ENCODE measurements at regions not wholly inside any gene's neighbourhood (a gene's known extent, or its start where the extent isn't known, plus 50 kb on each side); places are given as distances from the start of the nearest gene placed in this dataset.

DNA sequence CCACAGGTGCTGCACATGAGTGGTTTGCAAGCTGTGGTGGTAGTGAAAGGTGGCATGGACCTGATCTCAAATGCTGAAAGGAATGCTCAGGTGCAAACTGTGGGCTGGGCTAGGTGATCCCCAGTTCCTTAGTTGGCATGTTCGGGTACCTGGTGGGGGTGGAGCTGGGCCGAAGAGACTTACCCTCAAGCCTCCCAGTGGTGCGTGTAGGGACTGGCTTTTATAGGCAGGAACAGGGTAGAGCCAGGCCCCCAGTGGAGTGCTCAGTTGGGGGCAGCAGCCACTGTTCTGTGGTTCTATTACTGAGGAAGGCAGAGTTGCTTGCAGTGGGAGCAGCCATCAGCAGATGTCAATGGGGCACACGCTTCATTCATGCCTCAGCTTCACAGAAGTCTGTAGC is 399.8 kb downstream of the HTR1B start:
- CTCF ChIA-PET: no interaction called here
- no peak for DNase-seq
- Mint-ChIP-seq H3K9me3 (ENCODE audit: low read depth) (peaks cover 10% of the 10 kb centered on the region), H3K27me3 (no peaks in the 10 kb centered on the region), H3K36me3 (no peaks in the 10 kb centered on the region), H3K4me1 (no peaks in the 10 kb centered on the region), H3K27ac (no peak overlapping the region), H3K4me3 (no peak overlapping the region)
- ATAC-seq: no peak

DNA sequence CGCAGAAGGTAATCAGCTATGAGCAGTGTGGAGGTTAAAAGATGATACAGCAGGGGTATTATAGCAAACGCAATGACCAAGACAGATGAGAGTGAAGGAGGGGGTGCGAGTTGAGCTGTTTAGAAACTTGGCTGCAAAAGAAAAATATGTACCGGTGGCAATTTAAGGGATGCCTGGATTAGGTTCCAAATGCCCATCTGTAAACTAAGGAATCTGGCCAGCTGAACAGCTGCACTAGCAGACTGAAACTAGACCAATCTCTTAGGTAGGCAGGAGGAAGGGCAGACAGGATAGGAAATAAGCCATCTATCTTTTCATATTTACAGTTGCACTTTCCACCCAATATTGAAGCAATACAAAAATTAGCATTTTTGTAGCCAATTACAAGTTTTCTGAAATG is 407.6 kb downstream of the HTR1B start:
- H3K36me3 Mint-ChIP-seq: no peaks in the 10 kb centered on the region
- H3K4me3 Mint-ChIP-seq: no peak overlapping the region
- peaks cover 15% of the 10 kb centered on the region for H3K9me3 Mint-ChIP-seq (ENCODE audit: low read depth)
- ATAC-seq: no peak
- no peak overlapping the region for H3K27ac Mint-ChIP-seq
- CTCF ChIA-PET: no interaction called here
- H3K27me3 Mint-ChIP-seq: no peaks in the 10 kb centered on the region
- H3K4me1 Mint-ChIP-seq: no peaks in the 10 kb centered on the region
- DNase-seq: no peak

DNA sequence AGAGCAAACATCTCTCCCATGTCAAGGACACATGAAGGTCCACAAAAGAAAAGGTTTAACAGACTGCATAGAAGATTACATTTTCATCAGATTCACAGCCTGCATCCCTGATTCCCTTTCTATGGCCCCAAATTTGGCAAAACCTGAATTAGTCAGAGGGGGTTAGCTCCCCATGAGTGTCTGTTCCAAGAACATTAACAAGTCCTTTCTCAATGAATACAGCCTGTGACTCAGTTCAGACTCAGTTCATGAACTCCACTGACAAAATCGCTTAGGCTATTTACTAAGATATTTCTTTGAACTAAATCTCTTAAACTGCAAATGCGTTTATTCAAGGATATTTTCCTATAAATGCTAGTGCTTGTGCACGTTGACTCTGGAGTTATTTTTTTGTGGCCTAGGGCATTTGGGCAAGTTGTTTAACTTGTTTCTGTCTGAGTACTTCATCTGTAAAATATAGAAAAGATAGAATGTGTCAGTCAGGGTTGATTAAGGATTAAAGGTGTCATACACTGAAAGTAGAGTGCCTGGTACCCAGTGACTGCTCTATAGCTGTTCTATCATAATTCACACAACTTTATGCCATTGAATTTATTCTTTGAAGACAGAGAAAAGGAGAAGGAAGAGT is 422.6 kb downstream of the HTR1B start:
- H3K4me1 Mint-ChIP-seq: no peaks in the 10 kb centered on the region
- DNase-seq (no peak), ATAC-seq (no peak)
- no peaks in the 10 kb centered on the region for H3K36me3 Mint-ChIP-seq
- no peak overlapping the region for H3K4me3 Mint-ChIP-seq
- no peaks in the 10 kb centered on the region for H3K27me3 Mint-ChIP-seq
- no peak overlapping the region for H3K27ac Mint-ChIP-seq
- CTCF ChIA-PET: no interaction called here
- peaks cover 12% of the 10 kb centered on the region for H3K9me3 Mint-ChIP-seq (ENCODE audit: low read depth)

DNA sequence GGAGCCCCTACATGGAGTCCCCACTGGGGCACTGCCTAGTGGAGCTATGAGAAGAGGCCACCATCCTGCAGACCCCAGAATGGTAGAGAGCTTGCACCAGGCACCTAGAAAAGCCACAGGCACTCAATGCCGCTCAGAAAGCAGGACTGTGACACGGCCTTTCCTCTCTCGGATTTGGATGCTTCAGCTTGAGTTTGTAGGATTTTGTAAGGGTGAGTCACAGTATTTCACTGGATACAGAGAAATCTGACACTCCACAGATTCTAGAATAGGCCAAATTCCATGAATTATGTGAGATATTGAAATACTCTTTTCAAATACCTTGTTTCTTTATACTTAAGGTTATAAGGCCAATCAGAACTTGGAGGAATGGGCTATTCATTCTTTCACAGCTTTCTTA is 424.5 kb downstream of the HTR1B start:
- Mint-ChIP-seq H3K27ac (no peak overlapping the region), H3K4me1 (no peaks in the 10 kb centered on the region), H3K36me3 (no peaks in the 10 kb centered on the region), H3K9me3 (ENCODE audit: low read depth) (peaks cover 15% of the 10 kb centered on the region), H3K4me3 (no peak overlapping the region), H3K27me3 (no peaks in the 10 kb centered on the region)
- CTCF ChIA-PET: no interaction called here
- ATAC-seq: no peak
- no peak for DNase-seq

DNA sequence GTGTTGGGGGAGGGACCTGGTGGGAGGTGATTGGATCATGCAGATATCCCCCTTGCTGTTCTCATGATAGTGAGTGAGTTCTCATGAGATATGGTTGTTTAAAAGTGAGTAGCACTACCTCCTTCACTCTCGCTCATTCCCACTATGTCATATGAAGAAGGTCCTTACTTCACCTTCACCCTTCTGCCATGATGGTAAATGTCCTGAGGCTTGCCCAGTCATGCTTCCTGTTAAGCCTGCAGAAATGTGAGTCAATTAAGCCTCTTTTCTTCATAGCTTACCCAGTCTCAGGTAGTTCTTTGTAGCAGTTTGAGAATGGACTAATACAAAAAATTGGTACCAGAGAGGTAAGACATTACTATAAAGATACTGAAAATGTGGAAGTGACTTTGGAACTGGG is 425.9 kb downstream of the HTR1B start:
- Mint-ChIP-seq H3K9me3 (ENCODE audit: low read depth) (peaks cover 15% of the 10 kb centered on the region), H3K27me3 (no peaks in the 10 kb centered on the region), H3K27ac (no peak overlapping the region), H3K36me3 (no peaks in the 10 kb centered on the region), H3K4me3 (no peak overlapping the region), H3K4me1 (no peaks in the 10 kb centered on the region)
- ATAC-seq (no peak), DNase-seq (no peak)
- CTCF ChIA-PET: no interaction called here

GRCh38 chr6:77036400-77036799 is 426.9 kb downstream of the HTR1B start:
- CTCF ChIA-PET: no interaction called here
- no peaks in the 10 kb centered on the region for H3K4me1 Mint-ChIP-seq
- H3K36me3 Mint-ChIP-seq: no peaks in the 10 kb centered on the region
- H3K4me3 Mint-ChIP-seq: no peak overlapping the region
- no peak for ATAC-seq
- H3K9me3 Mint-ChIP-seq (ENCODE audit: low read depth): peaks cover 15% of the 10 kb centered on the region
- no peak overlapping the region for H3K27ac Mint-ChIP-seq
- no peak for DNase-seq
- H3K27me3 Mint-ChIP-seq: no peaks in the 10 kb centered on the region

- Mint-ChIP-seq H3K9me3 (ENCODE audit: low read depth) (peaks cover 19% of the 10 kb centered on the region), H3K27me3 (no peaks in the 10 kb centered on the region), H3K36me3 (no peaks in the 10 kb centered on the region), H3K4me3 (no peak overlapping the region), H3K27ac (no peak overlapping the region), H3K4me1 (no peaks in the 10 kb centered on the region)
- CTCF ChIA-PET: no interaction called here
- ATAC-seq (no peak), DNase-seq (no peak)
These were observed 429.1 kb downstream of the HTR1B start for GRCh38 chr6:77034161-77034560.

DNA sequence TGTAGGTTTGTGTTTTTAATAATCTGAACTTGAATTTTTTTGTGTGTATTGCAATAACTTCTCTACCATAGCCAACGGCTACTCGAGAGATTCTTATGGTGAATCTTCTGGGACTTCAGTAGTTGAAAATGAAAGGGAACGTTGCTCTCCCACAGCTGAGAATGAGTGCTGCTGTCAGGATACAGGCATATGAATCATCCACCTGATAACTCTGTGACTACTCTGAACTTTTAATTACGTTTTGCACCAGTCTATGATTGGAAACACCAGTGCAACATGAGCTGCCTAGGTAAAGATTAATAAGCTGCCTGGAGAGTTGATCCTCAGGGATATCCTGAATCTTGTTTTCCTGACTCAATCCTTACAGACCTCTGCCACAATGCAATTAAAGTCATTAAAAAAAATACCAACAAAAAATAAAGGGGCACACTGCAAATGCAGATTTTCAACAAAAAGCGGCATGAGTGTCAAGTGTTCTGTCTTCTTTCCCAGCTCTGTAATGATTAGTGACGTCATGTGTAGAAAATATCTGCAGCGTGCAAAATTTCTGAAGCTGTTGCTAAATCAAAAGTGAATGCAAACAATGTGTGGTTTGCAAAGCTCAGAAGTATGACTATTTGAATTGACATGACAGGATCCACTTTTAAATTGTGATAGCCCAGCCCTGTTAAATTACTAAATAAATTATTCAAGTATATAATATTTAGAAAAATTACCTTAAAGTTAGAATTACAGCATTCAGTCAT is 432.2 kb downstream of the HTR1B start:
- Mint-ChIP-seq H3K4me3 (no peak overlapping the region), H3K27me3 (no peaks in the 10 kb centered on the region), H3K9me3 (ENCODE audit: low read depth) (peaks cover 11% of the 10 kb centered on the region), H3K36me3 (no peaks in the 10 kb centered on the region), H3K27ac (no peak overlapping the region), H3K4me1 (no peaks in the 10 kb centered on the region)
- CTCF ChIA-PET: no interaction called here
- ATAC-seq (no peak), DNase-seq (no peak)

DNA sequence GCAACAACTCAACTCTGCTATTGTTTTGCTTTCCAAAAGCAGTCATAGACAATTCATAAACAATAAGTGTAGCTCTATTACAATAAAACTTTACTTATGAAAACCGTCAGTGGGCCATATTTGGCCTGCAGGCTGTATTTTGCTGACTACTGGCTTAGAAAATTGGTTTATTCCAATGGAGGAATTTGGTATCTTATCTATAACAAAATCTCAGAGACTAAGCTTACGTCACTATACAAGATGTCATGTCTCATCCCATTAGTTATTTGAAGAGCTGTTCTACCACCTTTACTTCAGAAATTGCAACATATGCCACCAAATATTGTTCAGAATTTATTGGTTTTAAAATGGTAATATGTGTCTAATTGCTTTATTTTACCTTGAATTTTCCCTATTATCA is 436.9 kb downstream of the HTR1B start:
- H3K4me3 Mint-ChIP-seq: no peak overlapping the region
- ATAC-seq (no peak), DNase-seq (no peak)
- CTCF ChIA-PET: no interaction called here
- H3K9me3 Mint-ChIP-seq (ENCODE audit: low read depth): peaks cover 8% of the 10 kb centered on the region
- H3K4me1 Mint-ChIP-seq: no peaks in the 10 kb centered on the region
- no peak overlapping the region for H3K27ac Mint-ChIP-seq
- no peaks in the 10 kb centered on the region for H3K27me3 Mint-ChIP-seq
- H3K36me3 Mint-ChIP-seq: no peaks in the 10 kb centered on the region

GRCh38 chr6:77025736-77026223 is 437.5 kb downstream of the HTR1B start:
- CTCF ChIA-PET: no interaction called here
- Mint-ChIP-seq H3K4me3 (no peak overlapping the region), H3K9me3 (ENCODE audit: low read depth) (peaks cover 8% of the 10 kb centered on the region), H3K36me3 (no peaks in the 10 kb centered on the region), H3K27me3 (no peaks in the 10 kb centered on the region), H3K27ac (no peak overlapping the region), H3K4me1 (no peaks in the 10 kb centered on the region)
- ATAC-seq (no peak), DNase-seq (no peak)

DNA sequence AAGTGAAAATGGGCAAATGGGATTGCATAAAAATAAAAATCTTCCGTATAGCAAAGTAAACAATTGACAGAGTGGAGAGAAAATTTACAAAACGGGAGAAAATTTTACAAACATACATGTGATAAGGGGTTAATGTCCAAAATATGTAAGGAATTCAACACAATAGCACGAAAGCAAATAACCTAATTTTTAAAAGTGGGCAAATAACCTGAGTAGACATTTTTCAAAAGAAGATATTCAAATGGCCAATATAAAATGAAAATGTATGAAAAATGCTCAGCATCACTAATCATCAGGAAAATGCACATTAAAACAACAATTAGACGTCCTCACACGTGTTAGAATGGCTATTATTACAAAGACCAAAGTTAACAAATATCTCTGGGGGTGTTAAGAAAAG is 441.5 kb downstream of the HTR1B start:
- no peaks in the 10 kb centered on the region for H3K4me1 Mint-ChIP-seq
- DNase-seq (no peak), ATAC-seq (no peak)
- H3K4me3 Mint-ChIP-seq: no peak overlapping the region
- H3K36me3 Mint-ChIP-seq: no peaks in the 10 kb centered on the region
- H3K27ac Mint-ChIP-seq: no peak overlapping the region
- CTCF ChIA-PET: no interaction called here
- H3K9me3 Mint-ChIP-seq (ENCODE audit: low read depth): peaks cover 5% of the 10 kb centered on the region
- H3K27me3 Mint-ChIP-seq: no peaks in the 10 kb centered on the region

DNA sequence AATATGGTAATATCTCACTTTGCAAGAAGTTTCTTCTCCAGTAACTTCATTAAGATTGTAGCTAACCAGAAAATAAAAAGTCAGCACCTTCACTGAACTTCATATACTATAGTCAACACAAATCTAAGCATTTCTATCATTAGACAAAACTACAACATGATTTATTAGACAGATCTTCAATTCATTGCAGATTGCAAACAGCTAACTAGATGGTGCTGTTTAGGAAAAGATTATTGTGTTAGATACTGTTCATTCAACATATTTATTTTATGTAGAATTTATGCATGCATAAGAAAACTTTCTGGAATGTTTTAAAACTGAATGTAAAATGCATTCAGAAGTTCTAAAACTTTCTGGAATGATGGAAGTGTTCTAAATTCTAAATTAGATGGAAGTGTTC is 442.1 kb downstream of the HTR1B start:
- ATAC-seq (no peak), DNase-seq (no peak)
- no peaks in the 10 kb centered on the region for H3K4me1 Mint-ChIP-seq
- no peak overlapping the region for H3K4me3 Mint-ChIP-seq
- CTCF ChIA-PET: no interaction called here
- no peaks in the 10 kb centered on the region for H3K36me3 Mint-ChIP-seq
- no peaks in the 10 kb centered on the region for H3K27me3 Mint-ChIP-seq
- H3K27ac Mint-ChIP-seq: no peak overlapping the region
- peaks cover 4% of the 10 kb centered on the region for H3K9me3 Mint-ChIP-seq (ENCODE audit: low read depth)

- H3K27ac Mint-ChIP-seq: no peak overlapping the region
- DNase-seq (no peak), ATAC-seq (no peak)
- H3K36me3 Mint-ChIP-seq: no peaks in the 10 kb centered on the region
- no peak overlapping the region for H3K4me3 Mint-ChIP-seq
- no peaks in the 10 kb centered on the region for H3K27me3 Mint-ChIP-seq
- peaks cover 7% of the 10 kb centered on the region for H3K9me3 Mint-ChIP-seq (ENCODE audit: low read depth)
- CTCF ChIA-PET: no interaction called here
- H3K4me1 Mint-ChIP-seq: no peaks in the 10 kb centered on the region
These were observed 444.2 kb downstream of the HTR1B start for GRCh38 chr6:77019081-77019480.

GRCh38 chr6:77017537-77017936 is 445.8 kb downstream of the HTR1B start:
- no peak for DNase-seq
- peaks cover 10% of the 10 kb centered on the region for H3K9me3 Mint-ChIP-seq (ENCODE audit: low read depth)
- CTCF ChIA-PET: no interaction called here
- no peaks in the 10 kb centered on the region for H3K36me3 Mint-ChIP-seq
- no peaks in the 10 kb centered on the region for H3K4me1 Mint-ChIP-seq
- no peak overlapping the region for H3K27ac Mint-ChIP-seq
- no peak for ATAC-seq
- H3K27me3 Mint-ChIP-seq: no peaks in the 10 kb centered on the region
- H3K4me3 Mint-ChIP-seq: no peak overlapping the region

Data from activated CD8-positive, alpha-beta memory T cell treated with anti-CD3 and anti-CD28 coated beads, Interleukin-2, amount 10 ng/mL, durations not matched to agents 7 days and 5 days (primary cell).